Stomach (tissue), 8 donors: ENCODE measurements at regions not wholly inside any gene's neighbourhood (a gene's known extent, or its start where the extent isn't known, plus 50 kb on each side); places are given as distances from the start of the nearest gene placed in this dataset.

Experiments used
- DNase-seq, 2 donors: peaks; one replicate each; pipeline versions ENCODE4 v3.0.0 to v3.0.0-alpha.2; 2013 to 2019
- H3K27ac ChIP-seq, 5 donors: fragments of 200-600 bp in 4 of 5; sonication (generic) in 4 of 5; one replicate each; pipeline ENCODE4 v1.5.1; 2013 to 2019; ENCODE audit warnings: mild to moderate bottlenecking in 1 of 5, moderate library complexity in 1 of 5
- H3K27me3 ChIP-seq, 3 donors: fragments of 200-600 bp; sonication (generic); one replicate each; pipeline ENCODE4 v1.5.1; 2017 to 2019; ENCODE audit warnings: mixed run types in 1 of 3
- H3K36me3 ChIP-seq, 4 donors: fragments of 200-600 bp; sonication (generic); 1 replicate in 3 of 4; 2 replicates in 1 of 4; pipeline ENCODE4 v1.5.1; 2016 to 2019
- H3K4me1 ChIP-seq, 4 donors: fragments of 200-600 bp; sonication (generic); one replicate each; pipeline ENCODE4 v1.5.1; 2016 to 2019
- H3K4me3 ChIP-seq, 4 donors: fragments of 200-600 bp; sonication (generic) in 3 of 4; one replicate each; pipeline ENCODE4 v1.5.1; 2016 to 2019; ENCODE audit warnings: mild to moderate bottlenecking in 1 of 4
- H3K9me3 ChIP-seq, 4 donors: fragments of 200-600 bp; sonication (generic); one replicate each; pipeline ENCODE4 v1.5.1; 2016 to 2019
- CTCF ChIP-seq, 7 experiments: fragments of 450-650 bp in 4 of 7; fragments of 200-600 bp in 3 of 7; sonication (generic) in 3 of 7; IDR thresholded peaks; one replicate each; pipeline ENCODE4 v1.5.1; 2016 to 2019; ENCODE audit warnings: antibody characterized with exemption in 7 of 7, control low read depth in 2 of 7, mild to moderate bottlenecking in 1 of 7
- EP300 ChIP-seq: sonication (generic); formaldehyde crosslinking; IDR thresholded peaks from one replicate; pipeline ENCODE4 v1.6.1; 2017; ENCODE audit warnings: antibody characterized with exemption
- POLR2A ChIP-seq, 4 donors: fragments of 450-650 bp; IDR thresholded peaks; one replicate each; pipeline ENCODE4 v1.6.1; 2016; ENCODE audit warnings: antibody characterized with exemption in 4 of 4, control low read depth in 2 of 4, mild to moderate bottlenecking in 1 of 4, moderate library complexity in 1 of 4
- POLR2AphosphoS5 ChIP-seq, 3 donors: sonication (generic); formaldehyde crosslinking; IDR thresholded peaks; one replicate each; pipeline ENCODE4 v1.6.1; 2016; ENCODE audit warnings: antibody characterized with exemption in 3 of 3
- WGBS, 5 donors: extraction: QIAGEN DNeasy Blood & Tissue Kit in 3 of 5; methylation state at CpG; one replicate each; pipeline versions ENCODE4 v1.1.5 to v1.1.7; 2013 to 2018; 5-methylcytosine and 5-hydroxymethylcytosine counted together
- intact Hi-C: fragments of 100-400 bp; cut with DNase I; formaldehyde crosslinking; loops from one replicate; pipeline ENCODE4 v1.15.1; 2023; ENCODE audit warnings: low total_unique reads
- donor health status: healthy with polysubstance abuse.
- donor health status: Bipolar disorder and iron deficiency.
- donor health status: healthy.

GRCh38 chr2:189265696-189266320 is 86.2 kb upstream of the COL5A2 start:
- no peak overlapping the region for H3K4me3 ChIP-seq
- TF ChIP-seq EP300 = no peak
- TF ChIP-seq POLR2AphosphoS5 (IDR thresholded peaks at IDR 0.05) = no peak
- no peak for TF ChIP-seq CTCF (IDR thresholded peaks at IDR 0.05)
- no peak for TF ChIP-seq POLR2A (IDR thresholded peaks at IDR 0.05)
- no peak for DNase-seq
- intact Hi-C loops = no loop called here
- no peaks in the 10 kb centered on the region for H3K36me3 ChIP-seq
- no peak overlapping the region for H3K27ac ChIP-seq
- H3K9me3 ChIP-seq = peaks cover 0 to 6% (median 3%) of the 10 kb centered on the region in 4 donors
- H3K27me3 ChIP-seq = no peaks in the 10 kb centered on the region
- 80 to 90% (median 87%) methylated on average over 3 of the region's 3 CpGs for WGBS, 5 donors
- H3K4me1 ChIP-seq = peaks cover 0 to 14% (median 6%) of the 10 kb centered on the region in 4 donors

GRCh38 chr2:189267491-189267890 is 87.9 kb upstream of the COL5A2 start:
- Histone ChIP-seq H3K4me3 (no peak overlapping the region), H3K36me3 (no peaks in the 10 kb centered on the region), H3K27me3 (no peaks in the 10 kb centered on the region), H3K27ac (no peak overlapping the region), H3K4me1 (peaks cover 0 to 5% (median 0%) of the 10 kb centered on the region in 4 donors), H3K9me3 (peaks cover 0 to 6% (median 3%) of the 10 kb centered on the region in 4 donors)
- intact Hi-C loops = no loop called here
- DNase-seq = no peak
- no peak for TF ChIP-seq CTCF (IDR thresholded peaks at IDR 0.05)
- no peak for TF ChIP-seq EP300
- TF ChIP-seq POLR2A (IDR thresholded peaks at IDR 0.05) = no peak
- TF ChIP-seq POLR2AphosphoS5 (IDR thresholded peaks at IDR 0.05) = no peak
- 45 to 48% (median 46%) methylated on average over 2 of the region's 2 CpGs for WGBS, 5 donors

- H3K9me3 ChIP-seq = peaks cover 0 to 6% (median 3%) of the 10 kb centered on the region in 4 donors
- intact Hi-C loops = no loop called here
- TF ChIP-seq CTCF (IDR thresholded peaks at IDR 0.05) = no peak
- TF ChIP-seq EP300 = no peak
- no peak for TF ChIP-seq POLR2A (IDR thresholded peaks at IDR 0.05)
- no peak for TF ChIP-seq POLR2AphosphoS5 (IDR thresholded peaks at IDR 0.05)
- peaks cover 0 to 5% (median 0%) of the 10 kb centered on the region in 4 donors for H3K4me1 ChIP-seq
- no peaks in the 10 kb centered on the region for H3K27me3 ChIP-seq
- H3K36me3 ChIP-seq = no peaks in the 10 kb centered on the region
- H3K4me3 ChIP-seq = no peak overlapping the region
- peak in 1 of 2 donors; percentile 35 for DNase-seq
- H3K27ac ChIP-seq = no peak overlapping the region
These were observed 88.5 kb upstream of the COL5A2 start for GRCh38 chr2:189267925-189268579.

GRCh38 chr2:189268763-189269162 is 89.2 kb upstream of the COL5A2 start:
- intact Hi-C loops = no loop called here
- 76 to 93% (median 85%) methylated on average over 2 of the region's 2 CpGs for WGBS, 5 donors
- TF ChIP-seq EP300 (no peak), POLR2AphosphoS5 (IDR thresholded peaks at IDR 0.05) (no peak), POLR2A (IDR thresholded peaks at IDR 0.05) (no peak), CTCF (IDR thresholded peaks at IDR 0.05) (no peak)
- Histone ChIP-seq H3K4me3 (no peak overlapping the region), H3K9me3 (peaks cover 0 to 6% (median 3%) of the 10 kb centered on the region in 4 donors), H3K36me3 (no peaks in the 10 kb centered on the region), H3K27ac (no peak overlapping the region), H3K27me3 (no peaks in the 10 kb centered on the region), H3K4me1 (peaks cover 0 to 5% (median 0%) of the 10 kb centered on the region in 4 donors)
- no peak for DNase-seq
